NCI-H774 (cell line): ENCODE measurements at regions not wholly inside any gene's neighbourhood (a gene's known extent, or its start where the extent isn't known, plus 50 kb on each side); places are given as distances from the start of the nearest gene placed in this dataset.

Experiments
- DNase-seq: peaks from one replicate; lab custom pipeline; 2025; lab: John Stamatoyannopoulos, UW

DNA sequence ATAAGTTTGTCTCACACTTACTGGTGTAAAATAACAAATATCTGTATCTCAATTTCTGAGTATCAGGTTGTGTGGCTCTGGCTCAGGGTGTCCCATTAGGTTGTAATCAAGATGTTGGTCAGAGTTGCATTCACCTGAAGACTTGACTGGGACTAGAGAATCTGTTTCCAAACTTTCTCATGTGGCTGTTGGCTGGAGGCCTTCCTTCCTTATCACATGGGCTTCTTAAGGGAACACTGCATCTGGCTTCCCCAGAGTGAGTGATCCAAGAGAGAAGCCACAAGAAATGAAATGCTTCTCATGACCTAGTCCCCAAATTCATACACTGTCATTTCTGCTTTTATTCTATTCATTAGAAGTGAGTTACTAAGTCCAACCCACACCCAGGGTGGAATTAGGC lies 568.4 kb upstream of the CAMK1G start:
- DNase-seq: no peak

DNA sequence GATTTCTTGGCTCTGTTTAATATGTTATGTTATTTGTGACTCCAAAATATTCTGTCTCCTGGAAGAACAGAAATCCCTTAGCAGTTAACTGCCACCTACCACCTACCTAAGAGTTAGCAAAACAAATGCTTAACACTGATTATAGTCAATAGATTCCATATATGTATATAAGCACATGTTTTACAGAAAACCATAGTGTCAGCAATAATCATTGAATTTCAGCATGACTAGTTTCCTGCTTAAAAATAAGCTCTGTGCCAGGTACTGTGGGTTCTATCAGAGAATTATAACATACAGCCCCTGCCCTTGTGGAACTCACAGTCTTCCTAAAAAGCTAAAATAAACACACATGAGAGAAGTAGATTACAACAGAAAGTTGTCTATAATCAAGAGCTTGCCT lies 561.9 kb upstream of the CAMK1G start:
- DNase-seq: no peak

- DNase-seq: no peak
These were observed 559.7 kb upstream of the CAMK1G start for GRCh38 chr1:209023790-209024189.

DNA sequence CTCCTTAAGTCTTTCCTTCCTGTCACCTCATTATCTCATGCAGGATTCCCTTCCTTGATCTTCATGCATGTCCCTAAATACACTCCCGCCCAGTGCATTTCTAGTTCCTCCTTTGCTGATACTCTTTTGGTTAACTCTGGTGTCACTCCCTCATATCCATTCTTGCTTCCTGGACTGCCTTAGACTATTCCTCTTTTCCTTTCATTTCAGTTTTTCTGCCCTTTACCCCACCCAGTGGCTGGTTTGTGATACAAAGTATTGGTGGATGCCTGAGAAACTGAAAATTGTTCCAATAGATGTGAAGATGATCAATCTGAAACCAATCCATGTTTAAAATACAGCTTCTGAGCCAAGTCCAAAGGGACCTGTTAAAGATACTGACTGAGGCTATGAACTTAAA lies 553.8 kb upstream of the CAMK1G start:
- DNase-seq: peak; percentile 10

GRCh38 chr1:209030454-209031167 lies 552.9 kb upstream of the CAMK1G start:
- peak; percentile 82 for DNase-seq

DNA sequence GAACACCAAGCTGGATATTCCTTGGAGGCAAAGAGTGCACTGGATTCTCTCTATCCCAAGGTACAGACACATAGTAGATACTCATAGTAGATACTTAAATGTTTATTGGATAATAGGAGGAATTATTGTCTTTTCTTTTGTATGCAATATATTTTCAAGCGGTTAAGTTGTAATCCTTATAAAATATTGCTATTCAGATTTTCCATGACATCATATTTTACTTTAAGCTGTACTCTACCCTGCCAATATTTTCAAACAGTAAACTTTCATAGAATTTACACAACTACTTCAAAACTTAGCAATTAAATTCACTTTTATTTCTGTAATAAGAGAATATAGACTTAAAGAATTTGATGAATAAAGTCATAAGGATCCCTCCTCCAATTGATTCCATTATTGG lies 546.5 kb upstream of the CAMK1G start:
- no peak for DNase-seq

DNA sequence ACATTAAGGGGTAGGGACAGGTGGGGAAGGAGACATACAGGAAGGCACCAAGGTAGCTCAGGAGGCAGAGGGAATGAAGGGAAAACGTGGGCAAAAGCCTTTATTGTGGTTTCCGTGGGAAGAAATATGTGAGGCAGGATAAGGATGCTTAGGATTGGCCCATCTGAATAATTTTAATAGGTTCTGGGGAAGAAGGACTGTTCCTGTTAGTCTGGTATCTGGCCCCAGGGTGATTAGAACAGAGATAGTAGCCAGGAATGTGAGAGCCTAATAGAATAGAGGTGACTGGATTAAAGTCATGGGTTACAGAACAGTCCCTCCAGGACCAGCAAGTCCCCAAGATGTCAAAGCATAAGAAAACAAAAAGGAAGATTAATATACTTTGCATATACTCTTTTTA lies 545.2 kb upstream of the CAMK1G start:
- DNase-seq: no peak

- DNase-seq: no peak
These were observed 544.8 kb upstream of the CAMK1G start for GRCh38 chr1:209038735-209039134.

GRCh38 chr1:209040351-209040750 lies 543.2 kb upstream of the CAMK1G start:
- no peak for DNase-seq

DNA sequence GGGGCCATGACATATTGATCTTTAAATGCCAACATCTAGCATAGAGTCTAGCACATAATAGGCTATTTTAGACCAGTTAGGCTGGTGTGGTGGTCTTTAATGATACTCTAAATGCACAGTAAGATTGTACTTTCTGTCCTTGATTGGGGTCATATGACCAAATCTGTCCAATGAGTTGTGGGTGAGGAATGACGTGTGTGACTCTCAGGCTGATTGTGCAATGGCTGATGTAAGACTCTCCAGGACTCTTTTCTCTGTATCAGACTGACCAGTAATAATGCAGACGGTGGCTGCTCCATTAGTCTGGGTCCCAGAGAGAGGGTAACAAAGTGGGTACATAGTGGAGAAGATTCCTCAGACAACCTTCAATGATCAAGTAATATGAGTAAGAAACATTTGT lies 541.6 kb upstream of the CAMK1G start:
- no peak for DNase-seq

DNA sequence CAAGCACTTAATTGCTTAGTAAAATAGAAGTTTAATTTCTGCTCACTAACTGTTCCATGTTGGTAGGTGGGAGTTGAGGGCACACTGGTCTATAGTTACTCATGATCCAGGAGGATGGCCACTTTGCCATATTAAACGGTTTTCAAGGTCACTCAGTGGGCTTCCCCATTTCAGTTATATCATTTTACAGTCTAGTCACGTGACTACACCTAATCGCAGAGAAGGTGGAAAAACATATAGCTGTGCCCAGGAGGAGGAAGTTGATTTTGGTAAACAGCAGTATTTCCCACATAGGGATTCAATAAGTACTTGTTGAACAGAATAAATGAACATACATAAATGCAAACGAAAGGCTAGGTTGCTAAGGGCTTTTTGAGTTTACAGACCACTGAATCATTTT lies 541.1 kb upstream of the CAMK1G start:
- no peak for DNase-seq

DNA sequence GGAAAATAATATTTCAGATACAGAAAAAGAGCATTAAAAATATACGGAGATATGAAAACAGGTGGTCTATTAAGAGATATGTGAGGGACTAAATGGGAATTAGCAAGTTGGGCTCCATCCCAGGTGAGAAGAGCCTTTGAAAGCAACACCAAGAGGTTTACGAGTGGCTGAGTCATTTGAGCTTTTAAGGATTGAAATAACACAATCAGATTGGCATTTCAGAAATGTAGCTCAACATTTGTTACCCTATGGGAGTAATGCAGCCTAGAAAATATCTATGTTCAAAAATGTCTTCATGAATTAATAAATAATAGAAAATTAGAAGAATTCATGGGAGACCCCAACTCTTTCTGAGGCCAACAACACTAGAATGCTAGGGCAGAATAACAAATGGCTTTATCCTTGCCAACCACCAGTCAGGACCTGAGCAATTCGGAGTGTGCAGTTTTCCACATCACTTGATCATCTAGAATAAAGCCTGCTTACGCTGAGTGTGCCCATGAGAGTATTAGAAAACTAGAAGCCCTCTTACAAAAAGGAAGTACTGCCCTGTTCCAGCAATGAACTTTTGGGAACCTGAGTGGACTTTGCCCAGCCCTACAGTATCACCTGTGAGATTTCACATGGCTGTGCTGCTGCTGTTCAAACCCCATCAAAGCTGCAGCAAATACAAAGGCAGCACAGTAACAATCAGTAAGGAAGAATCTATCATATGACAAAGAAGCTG lies 538.0 kb upstream of the CAMK1G start:
- DNase-seq: no peak

GRCh38 chr1:209046058-209046417 lies 537.5 kb upstream of the CAMK1G start:
- DNase-seq: no peak

- no peak for DNase-seq
These were observed 536.6 kb upstream of the CAMK1G start for GRCh38 chr1:209046935-209047334.

- DNase-seq: no peak
These were observed 534.4 kb upstream of the CAMK1G start for GRCh38 chr1:209048941-209049669.

DNA sequence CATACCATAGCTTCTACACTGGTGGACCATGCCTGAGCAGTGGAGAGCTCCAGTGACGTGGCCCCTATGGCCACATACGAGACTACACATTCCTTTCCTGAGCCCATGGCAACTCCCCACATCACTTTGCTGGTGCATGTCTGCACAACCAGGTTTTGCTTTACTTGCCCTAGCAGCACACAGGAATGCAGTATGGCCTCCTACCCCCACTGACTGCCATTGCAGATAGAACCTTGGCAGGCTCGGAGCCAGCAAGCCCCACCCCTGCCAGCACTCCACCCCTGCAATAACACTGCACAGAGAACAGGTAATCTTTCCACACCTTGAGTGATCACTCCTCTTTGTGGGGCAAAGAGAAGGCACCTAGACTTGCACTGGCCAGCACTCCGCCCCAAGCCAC lies 531.9 kb upstream of the CAMK1G start:
- DNase-seq: no peak

DNA sequence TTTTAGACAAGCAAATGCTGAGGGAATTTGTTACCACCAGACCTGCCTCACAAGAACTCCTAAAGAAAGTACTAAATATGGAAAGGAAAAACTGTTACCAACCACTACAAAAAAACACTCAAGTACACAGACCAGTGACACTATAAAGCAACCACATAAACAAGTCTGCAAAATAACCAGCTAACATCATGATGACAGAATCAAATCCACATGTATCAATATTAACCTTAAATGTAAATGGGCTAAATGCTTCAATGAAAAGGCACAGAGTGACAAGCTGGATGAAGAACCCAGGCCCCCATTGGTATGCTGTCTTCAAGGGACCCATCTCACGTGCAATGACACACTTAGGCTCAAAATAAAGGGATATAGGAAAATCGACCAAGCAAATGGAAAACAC lies 529.9 kb upstream of the CAMK1G start:
- no peak for DNase-seq

DNA sequence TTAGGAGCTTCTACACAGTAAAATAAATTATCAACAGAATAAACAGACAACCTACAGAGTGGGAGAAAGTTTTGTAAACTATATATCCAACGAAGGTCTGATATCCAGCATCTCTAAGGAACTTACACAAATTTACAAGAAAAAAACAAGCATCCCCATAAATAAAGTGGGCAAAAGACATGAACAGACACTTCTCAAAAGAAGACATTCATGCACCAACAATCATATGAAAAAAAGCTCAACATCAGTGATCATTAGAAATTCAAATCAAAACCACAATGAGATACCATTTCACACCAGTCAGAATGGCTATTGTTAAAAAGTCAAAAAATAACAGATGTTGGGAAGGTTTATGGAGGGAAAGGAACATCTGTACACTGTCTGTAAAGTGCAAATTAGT lies 526.4 kb upstream of the CAMK1G start:
- no peak for DNase-seq

DNA sequence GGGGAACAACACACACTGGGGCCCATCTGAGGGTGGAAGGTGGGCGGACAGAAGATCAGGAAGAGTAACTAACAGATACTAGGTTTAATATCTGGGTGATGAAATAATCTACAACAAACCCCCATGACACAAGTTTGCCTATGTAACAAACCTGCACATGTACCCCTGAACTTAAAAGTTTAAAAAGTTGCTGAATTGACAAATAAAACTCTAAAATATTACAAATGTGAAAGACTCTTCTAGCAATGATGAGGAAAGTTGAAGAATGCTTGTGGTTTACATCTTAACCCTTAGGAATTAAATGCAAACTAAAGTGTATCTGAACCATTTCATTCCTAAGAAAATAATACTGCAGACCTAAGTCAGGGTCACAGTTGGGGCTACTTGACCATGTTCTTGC lies 525.6 kb upstream of the CAMK1G start:
- no peak for DNase-seq

DNA sequence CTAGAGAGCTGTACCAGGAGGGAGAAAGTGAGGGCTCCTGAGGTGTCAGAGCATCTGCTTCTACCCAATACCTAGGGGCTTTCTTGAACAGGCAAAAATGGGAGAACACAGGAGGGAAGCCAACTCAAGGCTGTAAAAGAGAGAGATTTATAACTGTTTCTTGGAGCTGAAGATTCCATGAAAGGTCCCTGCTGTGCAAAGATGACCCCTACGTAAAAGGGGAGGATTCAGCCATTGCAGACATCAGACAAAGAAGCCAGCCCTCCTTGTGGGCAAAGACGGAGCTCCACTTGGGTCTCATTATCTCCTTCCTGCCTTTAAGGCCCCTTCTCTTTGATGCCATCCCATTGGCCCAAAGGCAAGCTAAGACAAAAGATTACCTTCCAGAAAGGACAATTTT lies 524.1 kb upstream of the CAMK1G start:
- no peak for DNase-seq

- no peak for DNase-seq
These were observed 523.5 kb upstream of the CAMK1G start for GRCh38 chr1:209059981-209060380.

GRCh38 chr1:209062081-209062620 lies 521.4 kb upstream of the CAMK1G start:
- DNase-seq: no peak

DNA sequence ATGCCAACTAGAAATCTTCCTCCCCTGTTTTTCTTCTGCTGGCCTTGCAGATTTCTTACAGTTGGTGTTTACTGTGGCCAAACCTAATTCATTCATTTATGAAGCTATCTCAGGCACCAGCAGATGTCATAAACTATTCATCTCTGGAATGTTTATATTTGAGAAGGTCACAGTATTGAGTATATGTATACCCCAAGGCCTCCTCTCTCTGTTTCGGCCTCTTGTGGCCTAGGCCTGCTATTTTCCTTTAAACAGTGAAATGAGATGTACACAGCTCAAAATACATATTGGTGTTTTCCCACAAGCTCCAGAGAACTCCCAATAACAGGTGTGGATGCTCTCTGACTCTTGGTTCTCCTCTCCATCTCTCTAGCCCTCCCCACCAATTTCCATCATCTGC lies 520.7 kb upstream of the CAMK1G start:
- no peak for DNase-seq
